ENCODE measurements at regions not wholly inside any gene's neighbourhood (a gene's known extent, or its start where the extent isn't known, plus 50 kb on each side); places are given as distances from the start of the nearest gene placed in this dataset.

- Histone ChIP-seq H3K27ac (ENCODE audit: low read depth in 1 of 2, low read length in 2 of 2) (no peak overlapping the region), H3K4me3 (ENCODE audit: low read depth in 1 of 3, low read length in 3 of 3) (no peak overlapping the region), H3K36me3 (ENCODE audit: control insufficient read depth in 4 of 4, insufficient read depth in 3 of 4, low read depth in 1 of 4, low read length in 3 of 4) (no peaks in the 10 kb centered on the region), H3K9me3 (ENCODE audit: control insufficient read depth in 4 of 4, low read length in 3 of 4) (no peaks in the 10 kb centered on the region), H3K9ac (ENCODE audit: low read depth in 1 of 2, low read length in 2 of 2) (no peak overlapping the region), H3K4me1 (ENCODE audit: control insufficient read depth in 4 of 4, insufficient read depth in 4 of 4, low read length in 3 of 4) (no peaks in the 10 kb centered on the region), H3K27me3 (ENCODE audit: control insufficient read depth in 4 of 4, insufficient read depth in 4 of 4, low read length in 3 of 4) (no peaks in the 10 kb centered on the region)
- no peak for TF ChIP-seq HNF4G (IDR thresholded peaks at IDR 0.05)
- DNase-seq (ENCODE audit: low spot score) = no peak
- 89% methylated on average over 1 of the region's 1 CpG for WGBS
Measured at GRCh38 chr6:135592276-135592675, 94.7 kb upstream of the AHI1 start.

GRCh38 chr6:135594000-135594399 is 96.5 kb upstream of the AHI1 start:
- DNase-seq (ENCODE audit: low spot score) = no peak
- WGBS = 93% methylated on average over 1 of the region's 1 CpG
- Histone ChIP-seq H3K27ac (ENCODE audit: low read depth in 1 of 2, low read length in 2 of 2) (no peak overlapping the region), H3K36me3 (ENCODE audit: control insufficient read depth in 4 of 4, insufficient read depth in 3 of 4, low read depth in 1 of 4, low read length in 3 of 4) (no peaks in the 10 kb centered on the region), H3K27me3 (ENCODE audit: control insufficient read depth in 4 of 4, insufficient read depth in 4 of 4, low read length in 3 of 4) (no peaks in the 10 kb centered on the region), H3K4me1 (ENCODE audit: control insufficient read depth in 4 of 4, insufficient read depth in 4 of 4, low read length in 3 of 4) (no peaks in the 10 kb centered on the region), H3K9ac (ENCODE audit: low read depth in 1 of 2, low read length in 2 of 2) (no peak overlapping the region), H3K4me3 (ENCODE audit: low read depth in 1 of 3, low read length in 3 of 3) (no peak overlapping the region), H3K9me3 (ENCODE audit: control insufficient read depth in 4 of 4, low read length in 3 of 4) (no peaks in the 10 kb centered on the region)
- no peak for TF ChIP-seq ATF3 (IDR thresholded peaks at IDR 0.05)
- TF ChIP-seq EGR1 (IDR thresholded peaks at IDR 0.05; ENCODE audit: low read depth in 2 of 2) = no peak
- no peak for TF ChIP-seq HNF4A (conservative IDR thresholded peaks at IDR 0.05)

- Histone ChIP-seq H3K9ac (ENCODE audit: low read depth in 1 of 2, low read length in 2 of 2) (no peak overlapping the region), H3K4me3 (ENCODE audit: low read depth in 1 of 3, low read length in 3 of 3) (no peak overlapping the region), H3K27ac (ENCODE audit: low read depth in 1 of 2, low read length in 2 of 2) (no peak overlapping the region), H3K36me3 (ENCODE audit: control insufficient read depth in 4 of 4, insufficient read depth in 3 of 4, low read depth in 1 of 4, low read length in 3 of 4) (no peaks in the 10 kb centered on the region), H3K4me1 (ENCODE audit: control insufficient read depth in 4 of 4, insufficient read depth in 4 of 4, low read length in 3 of 4) (no peaks in the 10 kb centered on the region), H3K27me3 (ENCODE audit: control insufficient read depth in 4 of 4, insufficient read depth in 4 of 4, low read length in 3 of 4) (no peaks in the 10 kb centered on the region), H3K9me3 (ENCODE audit: control insufficient read depth in 4 of 4, low read length in 3 of 4) (no peaks in the 10 kb centered on the region)
- WGBS = 87% methylated on average over 5 of the region's 5 CpGs
- no peak for TF ChIP-seq ATF3 (IDR thresholded peaks at IDR 0.05)
- no peak for TF ChIP-seq FOXA1 (IDR thresholded peaks at IDR 0.05)
- no peak for TF ChIP-seq SP1 (IDR thresholded peaks at IDR 0.05)
- TF ChIP-seq ZBTB33 (IDR thresholded peaks at IDR 0.05) = no peak
- TF ChIP-seq TAF1 (conservative IDR thresholded peaks at IDR 0.05) = no peak
- no peak for TF ChIP-seq GABPA (IDR thresholded peaks at IDR 0.05 in 1 of 2, conservative IDR thresholded peaks at IDR 0.05 in 1 of 2)
- TF ChIP-seq REST (IDR thresholded peaks at IDR 0.05) = no peak
- no peak for TF ChIP-seq JUND (IDR thresholded peaks at IDR 0.05)
- TF ChIP-seq HNF4A (conservative IDR thresholded peaks at IDR 0.05) = no peak
- TF ChIP-seq HNF4G (IDR thresholded peaks at IDR 0.05) = no peak
- TF ChIP-seq EGR1 (IDR thresholded peaks at IDR 0.05; ENCODE audit: low read depth in 2 of 2) = no peak
- DNase-seq (ENCODE audit: low spot score) = no peak
Measured at GRCh38 chr6:135600086-135600702, 102.7 kb upstream of the AHI1 start.
